NCI-H2029 (cell line): ENCODE measurements at regions not wholly inside any gene's neighbourhood (a gene's known extent, or its start where the extent isn't known, plus 50 kb on each side); places are given as distances from the start of the nearest gene placed in this dataset.

Source experiments
- DNase-seq: peaks from one replicate; lab custom pipeline; 2025; lab: John Stamatoyannopoulos, UW

DNA sequence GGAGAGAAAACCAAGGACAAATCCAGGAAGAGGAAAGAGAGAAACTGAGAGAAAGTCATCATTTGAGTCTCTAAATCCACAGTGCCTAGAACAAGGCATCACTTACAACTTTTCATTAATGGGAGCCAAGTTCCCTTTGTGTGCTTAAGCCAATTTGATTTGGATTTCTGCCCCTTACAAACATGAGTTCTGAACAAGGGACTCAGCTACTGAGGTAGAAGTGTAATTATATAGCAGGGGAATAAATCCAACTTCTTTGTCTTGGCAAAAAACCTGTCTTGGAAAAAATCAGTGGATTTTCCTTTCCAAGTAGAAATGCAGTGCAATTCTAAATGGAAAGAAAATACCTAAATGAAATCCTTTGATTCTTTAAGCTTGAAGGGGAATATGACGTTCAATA, 307.2 kb upstream of the CNTN3 start:
- DNase-seq: no peak

DNA sequence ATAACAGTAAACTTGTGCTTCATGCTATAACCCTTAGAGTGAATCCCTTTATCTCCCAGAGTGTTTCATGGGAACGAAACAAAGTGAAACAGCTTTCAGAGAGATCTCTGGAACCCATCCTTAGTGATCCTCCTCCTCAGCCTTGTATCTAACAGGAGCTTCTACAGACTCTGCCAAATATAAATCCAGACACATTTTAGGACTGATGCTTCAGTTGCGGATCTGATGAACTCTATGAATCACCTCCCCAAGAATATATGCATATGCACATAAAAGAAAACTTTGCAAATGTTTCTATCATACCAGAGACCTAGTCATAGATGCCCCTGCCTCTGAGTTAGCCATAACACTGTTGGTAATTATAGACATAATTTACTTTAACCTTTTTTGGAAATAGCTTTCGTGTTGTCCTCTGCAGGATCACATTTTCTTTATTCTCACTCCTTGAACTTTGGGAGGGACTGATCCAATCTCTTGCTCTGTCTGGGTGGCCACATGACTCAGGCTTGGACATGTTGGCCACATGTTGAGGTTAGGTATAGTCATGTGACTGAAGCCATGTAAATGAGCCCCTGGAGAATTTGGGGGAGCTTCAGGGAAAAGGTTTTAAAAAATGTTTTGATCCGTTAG, 306.4 kb upstream of the CNTN3 start:
- DNase-seq: no peak

DNA sequence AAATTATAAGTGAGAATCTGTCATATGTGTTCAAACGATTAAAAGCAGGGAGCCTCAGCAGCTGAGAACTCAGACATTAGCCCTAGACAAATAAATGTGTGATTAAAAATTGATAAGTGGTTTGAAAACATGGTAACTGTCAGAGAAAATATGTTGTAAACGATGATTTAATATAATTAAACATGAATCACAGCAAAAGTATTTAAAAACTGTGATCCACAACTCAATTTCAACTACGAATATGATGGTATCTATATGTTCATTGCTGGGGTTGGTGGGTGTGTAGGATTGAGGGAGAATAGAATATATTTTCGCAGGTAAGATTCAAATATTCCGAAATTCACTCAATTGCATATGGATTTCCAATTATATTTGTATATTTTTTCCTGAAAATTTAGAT, 302.2 kb upstream of the CNTN3 start:
- DNase-seq: no peak

DNA sequence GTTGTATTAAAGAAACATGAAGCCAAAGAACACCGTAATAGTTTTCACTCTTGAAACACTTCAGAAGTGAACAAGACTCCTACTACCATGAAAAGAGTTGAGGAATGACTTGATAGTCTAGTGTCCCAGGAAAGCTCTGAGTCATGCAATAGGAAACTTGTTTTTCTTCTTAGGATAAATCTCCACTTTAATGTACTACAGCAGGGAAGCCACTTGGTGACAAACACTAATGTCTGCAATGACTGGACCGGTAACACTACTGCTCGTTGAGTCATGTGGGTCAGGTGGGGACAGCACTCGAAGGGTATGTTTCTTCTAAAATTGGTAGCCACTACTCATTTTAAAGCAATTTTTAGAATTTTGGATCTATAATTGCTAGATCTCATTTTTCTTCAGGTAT, 291.7 kb upstream of the CNTN3 start:
- DNase-seq: no peak

DNA sequence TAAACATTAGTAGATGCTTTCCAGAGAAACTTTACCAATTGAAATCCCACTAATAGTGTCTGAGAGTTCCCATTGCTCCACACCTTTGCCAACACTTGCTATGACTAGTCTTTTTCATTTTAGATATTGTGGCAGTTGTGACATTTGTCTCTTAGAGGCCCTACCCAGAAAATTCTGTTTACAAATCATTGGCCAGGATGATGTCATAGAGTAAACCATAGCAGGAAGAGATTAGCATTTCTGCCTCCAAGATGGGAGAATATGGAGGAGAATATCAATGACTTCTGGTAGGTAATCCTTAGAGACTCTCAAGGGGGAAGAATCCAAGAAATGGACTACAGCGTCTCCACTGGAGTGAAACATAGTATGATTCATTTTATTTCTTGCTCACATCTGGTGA, 291.0 kb upstream of the CNTN3 start:
- DNase-seq: no peak

DNA sequence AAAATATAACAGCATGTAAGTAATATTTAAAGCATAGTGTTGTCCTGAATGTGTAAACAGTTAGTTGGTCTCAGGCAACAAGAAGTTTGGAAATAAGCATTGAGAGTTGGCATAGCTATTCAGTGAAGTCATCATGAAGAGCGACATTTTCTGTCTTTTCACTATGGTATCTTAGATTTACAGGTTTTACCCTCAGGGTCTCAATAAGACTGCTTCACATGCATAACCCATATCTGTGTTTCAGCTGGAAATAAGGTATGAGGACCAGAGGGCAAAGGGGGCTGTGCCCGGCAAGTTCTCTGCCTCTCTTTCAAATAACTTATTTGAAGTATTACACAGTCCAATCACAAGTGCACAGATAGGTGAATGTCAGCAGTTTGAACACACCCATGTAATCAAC, 290.2 kb upstream of the CNTN3 start:
- DNase-seq: no peak

DNA sequence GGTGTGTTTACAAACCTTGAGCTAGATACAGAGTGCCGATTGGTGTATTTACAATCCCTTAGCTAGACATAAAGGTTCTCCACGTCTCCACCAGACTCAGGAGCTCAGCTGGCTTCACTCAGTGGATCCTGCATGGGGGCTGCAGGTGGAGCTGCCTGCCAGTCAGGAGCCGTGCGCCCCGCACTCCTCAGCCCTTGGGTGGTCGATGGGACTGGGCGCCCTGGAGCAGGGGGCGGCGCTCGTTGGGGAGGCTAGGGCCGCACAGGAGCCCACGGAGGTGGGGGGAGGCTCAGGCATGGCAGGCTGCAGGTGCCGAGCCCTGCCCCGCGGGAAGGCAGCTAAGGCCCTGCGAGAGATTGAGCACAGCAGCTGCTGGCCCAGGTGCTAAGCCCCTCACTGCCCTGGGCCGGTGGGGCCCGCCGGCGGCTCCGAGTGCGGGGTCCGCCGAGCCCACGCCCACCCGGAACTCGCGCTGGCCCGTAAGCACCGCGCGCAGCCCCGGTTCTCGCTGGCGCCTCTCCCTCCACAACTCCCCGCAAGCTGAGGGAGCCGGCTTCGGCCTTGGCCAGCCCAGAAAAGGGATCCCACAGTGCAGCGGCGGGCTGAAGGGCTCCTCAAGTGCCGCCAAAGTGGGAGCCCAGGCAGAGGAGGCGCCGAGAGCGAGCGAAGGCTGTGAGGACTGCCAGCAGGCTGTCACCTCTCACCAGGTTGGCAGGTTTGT, 285.5 kb upstream of the CNTN3 start:
- peak; percentile 2 for DNase-seq

DNA sequence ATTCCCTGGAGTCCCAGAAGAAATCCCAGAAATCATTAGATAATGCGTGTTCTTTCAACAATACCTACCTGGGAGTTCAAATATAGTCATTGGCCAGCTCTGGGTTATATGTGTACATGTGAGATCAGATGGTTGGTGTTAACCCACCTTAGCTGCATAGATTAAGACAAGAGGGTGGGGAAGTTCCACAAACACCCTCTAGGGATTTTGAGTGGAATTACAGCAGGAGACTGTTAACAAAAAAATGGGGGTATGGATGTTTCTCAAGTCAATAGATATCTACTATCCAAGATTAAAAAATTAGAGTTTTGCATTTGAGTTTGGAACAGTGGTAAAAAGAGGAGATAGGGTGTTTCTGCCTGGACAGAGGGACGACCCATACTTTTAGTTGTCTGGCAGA, 282.5 kb upstream of the CNTN3 start:
- no peak for DNase-seq

DNA sequence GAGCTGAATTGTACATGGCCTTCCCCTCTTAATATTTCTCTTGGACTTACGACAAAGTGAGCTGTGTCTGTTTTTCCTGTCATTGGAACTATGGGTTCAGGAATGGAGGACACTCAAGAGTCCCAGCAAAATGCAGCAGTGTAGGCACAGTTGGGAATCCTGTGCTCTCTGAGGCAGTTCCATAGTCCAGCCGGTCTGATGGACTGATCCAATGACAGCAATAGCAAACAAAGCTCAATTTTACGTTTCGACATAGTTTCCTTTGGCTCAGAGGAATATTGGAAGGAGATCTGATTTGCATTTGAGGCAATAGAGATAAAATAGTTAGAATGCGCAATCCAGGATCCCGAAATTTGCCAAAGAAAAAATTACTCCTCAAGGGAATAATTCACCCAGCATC, 276.9 kb upstream of the CNTN3 start:
- DNase-seq: no peak

DNA sequence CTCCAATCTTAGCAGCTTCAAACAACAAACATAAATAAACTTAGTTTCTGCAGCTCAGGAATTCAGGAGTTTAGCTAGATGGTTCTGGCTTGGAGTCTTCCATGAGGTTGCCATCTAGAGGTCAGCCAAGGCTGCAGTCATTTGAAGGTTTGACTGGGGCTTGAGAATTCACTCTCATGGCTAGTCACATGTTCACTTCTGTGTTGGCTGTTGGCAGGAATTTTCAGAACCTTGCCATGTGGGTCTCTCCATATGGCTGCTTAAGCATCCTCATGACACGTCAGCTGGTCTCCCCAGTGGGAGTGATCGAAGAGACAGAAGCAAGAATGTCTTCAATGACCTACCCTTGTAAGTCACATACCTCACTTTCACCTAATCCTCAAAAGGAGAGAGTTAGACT, 269.2 kb upstream of the CNTN3 start:
- DNase-seq: no peak

DNA sequence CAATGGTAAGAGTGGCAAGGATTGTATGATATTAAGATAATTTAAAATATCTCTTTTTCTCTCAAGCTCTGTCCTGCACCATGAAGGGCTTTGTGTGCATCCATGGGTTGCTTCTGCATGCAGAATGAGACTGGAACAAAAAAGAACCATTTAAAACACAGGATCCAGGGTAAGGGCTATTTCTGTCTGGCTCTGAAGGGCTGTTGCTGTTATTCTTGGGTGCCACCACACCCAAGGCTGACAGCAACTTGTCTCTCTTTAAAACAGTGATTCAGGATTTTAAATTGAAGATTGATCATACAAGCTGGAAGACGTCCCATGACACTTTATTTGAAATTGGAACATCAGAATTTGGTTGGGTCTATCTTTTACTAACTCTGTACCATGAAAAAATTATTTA, 268.8 kb upstream of the CNTN3 start:
- DNase-seq: no peak

DNA sequence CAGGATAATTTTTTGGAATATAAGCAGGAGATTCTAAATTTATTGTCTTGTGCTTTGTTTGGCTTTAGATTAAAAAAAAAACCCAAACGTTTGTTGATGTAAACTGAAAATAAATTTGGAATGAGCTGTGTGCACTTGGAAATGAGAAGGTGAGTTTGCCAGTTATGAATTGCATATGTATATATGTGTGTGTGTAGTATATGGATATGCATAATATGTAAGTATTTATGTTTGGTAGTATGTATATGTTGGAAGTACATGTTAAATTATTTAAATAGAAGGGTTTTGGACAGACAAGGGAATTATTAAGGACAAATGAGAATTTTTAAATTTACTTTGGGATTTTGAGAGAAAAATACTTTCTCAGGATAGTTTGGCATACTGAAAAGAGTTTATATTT, 265.8 kb upstream of the CNTN3 start:
- DNase-seq: no peak

DNA sequence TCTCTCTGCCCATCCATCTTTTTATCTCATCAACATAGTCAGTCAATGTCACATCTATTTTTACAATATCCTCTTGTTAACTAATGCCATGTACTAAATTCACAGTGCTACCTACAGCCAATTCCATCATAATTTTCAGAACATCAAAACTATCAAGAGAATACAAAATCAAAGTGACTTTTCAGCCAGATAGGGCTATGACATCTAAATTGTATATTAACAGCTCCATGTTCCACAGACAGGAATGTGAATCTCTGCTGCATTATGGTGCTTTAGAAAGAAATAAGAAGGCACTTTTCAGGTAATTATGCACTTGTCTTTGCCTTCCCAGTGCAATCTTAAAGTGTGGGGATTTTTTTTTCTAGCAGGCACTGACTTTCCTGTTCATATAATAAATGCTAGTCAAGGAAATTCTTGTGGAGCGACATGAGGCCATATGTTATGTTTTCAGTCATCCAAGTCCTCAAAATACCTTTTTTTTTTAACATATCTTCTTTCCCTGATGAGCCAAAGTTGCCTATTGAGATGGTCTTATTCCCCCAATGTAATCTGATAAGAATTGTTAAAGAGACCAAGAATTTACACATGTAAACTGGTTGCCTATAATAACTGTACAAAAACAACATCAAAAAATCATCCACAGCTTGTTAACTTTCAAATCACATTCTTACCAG, 252.0 kb upstream of the CNTN3 start:
- no peak for DNase-seq

DNA sequence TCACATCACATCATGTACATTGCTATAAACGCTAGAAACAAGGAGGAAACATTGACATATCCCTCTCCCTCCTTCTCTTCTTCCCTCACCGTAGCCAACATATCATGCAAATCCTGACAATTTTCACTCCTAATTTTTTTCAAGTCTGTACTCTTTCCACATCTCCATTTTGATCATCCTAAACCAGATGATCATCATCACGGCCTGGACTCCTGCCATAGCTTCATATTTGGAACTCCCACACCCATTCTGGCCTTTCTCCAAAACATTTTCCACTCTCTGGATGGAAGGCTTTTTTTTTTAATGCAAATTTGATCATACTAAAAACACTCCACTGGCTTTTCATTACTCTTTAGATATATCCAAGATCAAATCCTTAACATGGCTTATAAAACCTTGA, 248.0 kb upstream of the CNTN3 start:
- no peak for DNase-seq

DNA sequence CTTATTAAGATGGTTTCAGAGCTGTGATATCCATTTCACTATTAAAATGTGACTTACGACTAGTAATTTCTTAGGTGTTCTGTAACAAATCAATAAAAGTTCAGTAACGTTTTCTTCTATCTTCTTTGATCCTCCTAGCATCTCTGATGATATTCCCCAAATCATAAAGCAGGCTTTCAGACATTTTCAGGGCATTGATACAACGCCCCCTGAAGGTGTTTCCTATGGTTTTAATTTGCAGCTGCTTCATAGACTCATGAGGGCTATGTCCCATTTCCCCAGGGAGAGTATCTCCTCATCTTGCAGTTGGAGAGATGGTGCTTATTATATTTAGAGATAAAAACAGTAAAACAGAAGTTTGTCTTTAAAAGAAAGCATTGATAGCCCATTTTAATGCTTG, 246.8 kb upstream of the CNTN3 start:
- no peak for DNase-seq

DNA sequence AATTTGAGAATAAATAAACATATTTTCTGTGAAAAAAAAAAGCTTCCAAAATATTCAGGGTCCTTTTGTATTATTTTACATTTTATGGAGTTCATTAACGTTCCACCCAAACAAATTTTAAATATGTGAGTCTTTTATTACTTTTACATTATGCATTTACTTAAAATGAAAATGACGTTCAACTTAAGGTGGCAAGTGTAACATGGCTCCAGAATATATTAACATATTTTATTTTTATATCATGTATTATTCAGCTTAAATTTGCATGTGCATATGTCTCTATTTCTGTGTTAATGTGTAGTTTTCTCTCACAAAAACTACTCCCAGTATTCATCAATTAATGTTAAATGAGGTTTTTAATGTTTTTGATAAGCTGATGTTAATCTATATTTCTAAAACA, 243.6 kb upstream of the CNTN3 start:
- DNase-seq: no peak

DNA sequence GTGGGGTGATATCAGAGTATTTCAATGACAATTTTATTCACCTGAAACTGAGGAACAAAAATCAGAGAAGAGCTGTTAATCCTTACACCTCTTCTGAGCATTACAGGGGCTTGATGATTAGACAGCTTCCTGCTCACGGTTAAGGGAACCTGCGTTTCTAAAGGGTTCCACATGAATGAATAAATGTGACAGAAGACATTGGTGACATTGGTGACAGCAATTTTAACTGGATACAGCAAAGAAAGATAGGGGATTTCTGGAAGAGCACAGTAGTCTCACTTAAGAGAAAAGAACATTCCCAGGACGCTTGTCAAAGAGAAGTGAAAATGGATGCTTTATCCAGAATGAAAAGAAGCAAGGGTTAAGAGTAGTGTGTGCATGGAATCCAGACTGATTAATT, 235.9 kb upstream of the CNTN3 start:
- no peak for DNase-seq

DNA sequence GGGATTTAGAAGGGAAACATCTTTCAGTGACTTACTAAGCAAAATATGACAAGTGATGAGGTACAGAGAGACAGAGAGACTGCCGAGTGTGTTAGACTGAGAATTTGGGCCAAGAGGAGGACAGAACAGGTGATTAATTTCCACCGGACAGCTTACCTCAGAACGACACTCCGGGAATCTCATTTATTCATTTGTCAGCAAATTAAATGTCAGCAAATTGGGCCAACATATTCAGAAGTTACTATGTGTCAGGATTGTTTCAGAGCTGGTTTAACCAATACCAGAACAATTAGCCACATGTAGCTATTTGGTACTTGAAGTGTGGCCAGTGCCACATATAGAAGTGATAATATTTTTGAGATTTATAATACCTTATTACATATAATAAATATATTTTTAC, 232.6 kb upstream of the CNTN3 start:
- DNase-seq: no peak

DNA sequence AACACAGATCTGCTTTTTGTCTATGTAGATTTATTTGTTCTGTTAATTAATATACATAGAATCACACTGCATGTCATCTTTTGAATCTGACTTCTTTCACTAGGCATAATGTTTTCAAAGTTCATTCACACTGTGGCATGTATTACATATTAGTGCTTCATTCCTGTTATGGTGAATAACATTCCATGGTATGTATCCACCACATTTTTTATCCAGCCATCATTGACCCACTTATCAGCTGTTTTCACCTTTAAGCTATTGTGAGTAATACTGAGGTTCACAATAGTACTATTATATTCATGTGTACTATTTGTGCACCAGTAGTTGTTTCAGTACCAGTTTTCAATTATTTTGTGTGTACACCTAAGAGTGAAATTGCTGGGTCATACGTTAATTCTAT, 230.6 kb upstream of the CNTN3 start:
- no peak for DNase-seq

DNA sequence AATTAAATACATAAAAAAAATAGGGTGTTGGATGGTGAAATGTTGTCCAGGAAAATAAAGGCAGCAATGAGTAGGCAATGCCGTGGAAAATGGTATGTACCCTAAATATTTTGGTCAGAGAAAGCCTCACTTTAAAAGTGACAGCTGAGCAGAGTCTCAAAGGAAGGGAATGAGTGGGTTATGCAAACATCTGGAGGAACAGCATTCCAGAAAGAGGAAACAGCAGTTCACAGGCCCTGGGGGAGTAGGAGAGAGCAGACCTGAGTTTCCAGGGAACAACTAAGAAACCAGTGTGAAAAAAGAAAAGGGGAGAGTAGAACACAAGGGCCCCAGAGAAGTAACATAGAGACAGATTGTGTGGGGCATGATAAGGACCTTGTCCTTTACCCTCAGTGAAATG, 230.0 kb upstream of the CNTN3 start:
- DNase-seq: no peak

DNA sequence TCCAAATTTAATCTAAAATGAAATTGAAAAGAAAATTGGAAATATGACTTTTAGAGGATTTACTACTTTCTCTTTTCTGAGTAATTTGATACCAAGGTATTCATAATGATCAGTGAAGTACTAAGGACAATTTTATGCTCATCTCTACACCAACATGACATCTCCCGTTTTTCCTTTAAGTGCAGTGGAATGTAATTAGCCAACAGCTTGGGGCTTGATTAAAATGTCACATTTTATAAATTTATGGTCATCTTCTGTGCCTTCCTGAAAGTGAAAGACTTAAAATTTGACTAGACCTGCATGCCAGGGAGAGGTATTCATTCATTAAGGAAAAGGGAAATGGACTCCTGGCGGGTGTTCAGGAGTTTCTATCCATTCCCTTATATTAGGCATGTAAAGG, 228.2 kb upstream of the CNTN3 start:
- no peak for DNase-seq

DNA sequence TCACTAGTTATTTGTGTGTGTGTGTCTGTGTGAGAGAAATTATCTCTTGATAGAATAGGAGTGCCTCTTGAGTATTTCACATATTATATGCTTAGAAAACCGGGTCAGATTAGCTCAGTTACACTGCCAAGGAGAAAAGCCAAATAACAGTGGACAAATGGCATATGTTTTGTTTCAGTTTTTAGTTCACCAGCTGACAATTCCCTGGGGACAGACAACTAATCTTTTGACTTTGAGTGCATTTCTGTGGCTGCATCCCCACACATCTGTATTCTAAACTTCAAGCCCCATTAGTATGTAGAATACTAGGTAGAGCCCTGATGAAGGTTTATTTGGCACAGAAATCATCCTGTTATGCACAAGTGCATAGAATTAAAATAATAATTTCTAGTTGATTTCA, 227.7 kb upstream of the CNTN3 start:
- DNase-seq: no peak

DNA sequence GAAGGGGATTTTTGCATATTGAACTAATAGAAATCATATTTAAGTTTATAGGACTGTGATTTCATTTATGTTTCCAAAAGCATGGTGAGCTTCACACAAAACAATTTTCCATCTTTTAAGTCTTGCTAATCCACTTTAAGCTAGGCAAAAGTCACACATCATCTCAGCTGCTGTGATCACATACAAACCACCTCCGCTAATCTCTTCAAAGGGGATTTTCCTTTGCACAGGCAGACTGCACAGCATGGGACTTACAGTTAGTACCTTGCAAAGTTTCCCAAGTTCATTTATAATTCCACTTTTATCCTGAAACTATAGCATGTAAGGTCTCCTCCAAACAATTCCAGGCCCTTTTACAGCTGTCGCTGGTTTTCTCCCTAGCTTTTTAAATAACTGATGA, 225.1 kb upstream of the CNTN3 start:
- no peak for DNase-seq

DNA sequence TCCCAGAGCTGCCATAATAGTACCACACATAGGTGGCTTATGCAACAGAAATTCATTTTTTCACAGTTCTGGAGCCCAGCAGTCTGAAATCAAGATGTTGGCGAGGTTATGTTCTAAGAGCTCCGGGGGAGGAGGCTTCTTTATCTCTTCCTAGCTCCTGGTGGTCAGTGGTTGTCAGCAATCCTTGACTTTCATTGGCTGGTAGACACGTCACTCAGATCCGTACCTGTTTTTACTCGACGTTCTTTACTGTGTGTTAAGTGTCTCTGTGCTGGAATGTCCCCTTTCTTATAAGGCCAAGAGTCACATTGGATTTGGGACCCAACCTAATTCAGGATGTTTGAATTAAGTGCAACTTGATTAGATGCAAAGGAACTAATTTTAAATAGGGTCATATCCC, 218.5 kb upstream of the CNTN3 start:
- DNase-seq: no peak
